MCF 10A (cell line): ENCODE measurements at regions not wholly inside any gene's neighbourhood (a gene's known extent, or its start where the extent isn't known, plus 50 kb on each side); places are given as distances from the start of the nearest gene placed in this dataset.

Experiments used
- BruUV-seq: library from RNA; stranded (reverse); fragments of 400-500 nt; replicated peaks from 2 replicates; lab custom pipeline; 2021; lab: Mats Ljungman, UMichigan
- CTCF ChIA-PET: fragments of 300-600 bp; sonication (Branson Sonifier 250); formaldehyde crosslinking; extraction: SDS; loops from one replicate; lab custom pipeline; 2021; ENCODE audit warnings: antibody characterized with exemption, inconsistent platforms; lab: Yijun Ruan, JAX
- POLR2A ChIA-PET: fragments of 300-600, 350-650 bp; sonication (Branson Sonifier 250); formaldehyde crosslinking; extraction: SDS; loops from one replicate; lab custom pipeline; 2020; ENCODE audit warnings: antibody characterized with exemption, inconsistent platforms; lab: Yijun Ruan, JAX
- DNase-seq: peaks from one replicate; pipeline ENCODE4 v3.0.0-alpha.2; 2018; ENCODE audit not compliant: unreplicated experiment
- H3K27ac Mint-ChIP-seq: one replicate; pipeline ENCODE4 v1.8.0; 2022; ENCODE audit warnings: mild to moderate bottlenecking, low read depth, mixed read lengths; ENCODE audit not compliant: unreplicated experiment
- H3K27me3 Mint-ChIP-seq: one replicate; pipeline ENCODE4 v1.8.0; 2022; ENCODE audit warnings: mixed read lengths; ENCODE audit not compliant: insufficient read depth, unreplicated experiment
- H3K36me3 Mint-ChIP-seq: one replicate; pipeline ENCODE4 v1.8.0; 2022; ENCODE audit warnings: mild to moderate bottlenecking, moderate library complexity, mixed read lengths; ENCODE audit not compliant: insufficient read depth, unreplicated experiment
- H3K4me1 Mint-ChIP-seq: one replicate; pipeline ENCODE4 v1.8.0; 2022; ENCODE audit warnings: mixed read lengths; ENCODE audit not compliant: insufficient read depth, unreplicated experiment
- H3K4me3 Mint-ChIP-seq: one replicate; pipeline ENCODE4 v1.8.0; 2022; ENCODE audit warnings: mild to moderate bottlenecking, moderate library complexity, mixed read lengths; ENCODE audit not compliant: unreplicated experiment
- H3K9me3 Mint-ChIP-seq: one replicate; pipeline ENCODE4 v1.8.0; 2022; ENCODE audit warnings: mixed read lengths; ENCODE audit not compliant: unreplicated experiment
- CTCF ChIP-seq: fragments of 200-600 bp; IDR thresholded peaks from one replicate; pipeline ENCODE4 v1.8.0; 2022; ENCODE audit warnings: antibody characterized with exemption, mild to moderate bottlenecking; ENCODE audit not compliant: unreplicated experiment
- intact Hi-C: fragments of 100-400 bp; cut with micrococcal nuclease; formaldehyde crosslinking; loops from 2 replicates; pipeline ENCODE4 v1.14.1; 2022

GRCh38 chr2:7180638-7181370 lies 263.6 kb downstream of the RNF144A start:
- H3K36me3 Mint-ChIP-seq = no peaks in the 10 kb centered on the region
- H3K27me3 Mint-ChIP-seq = no peaks in the 10 kb centered on the region
- intact Hi-C loops = no loop called here
- no peak for TF ChIP-seq CTCF
- peak; percentile 63 for DNase-seq
- POLR2A ChIA-PET = no interaction called here
- H3K4me3 Mint-ChIP-seq = no peak overlapping the region
- H3K9me3 Mint-ChIP-seq = no peaks in the 10 kb centered on the region
- BruUV-seq = no TSS peak
- CTCF ChIA-PET = interaction anchor here (0.6 to 0.9 kb wide), 3 partner anchors 112 to 262 kb away, joined by 3 to 5 read pairs (median 3); no protein-coding TSS in a partner anchor
- H3K27ac Mint-ChIP-seq = no peak overlapping the region
- H3K4me1 Mint-ChIP-seq = no peaks in the 10 kb centered on the region

DNA sequence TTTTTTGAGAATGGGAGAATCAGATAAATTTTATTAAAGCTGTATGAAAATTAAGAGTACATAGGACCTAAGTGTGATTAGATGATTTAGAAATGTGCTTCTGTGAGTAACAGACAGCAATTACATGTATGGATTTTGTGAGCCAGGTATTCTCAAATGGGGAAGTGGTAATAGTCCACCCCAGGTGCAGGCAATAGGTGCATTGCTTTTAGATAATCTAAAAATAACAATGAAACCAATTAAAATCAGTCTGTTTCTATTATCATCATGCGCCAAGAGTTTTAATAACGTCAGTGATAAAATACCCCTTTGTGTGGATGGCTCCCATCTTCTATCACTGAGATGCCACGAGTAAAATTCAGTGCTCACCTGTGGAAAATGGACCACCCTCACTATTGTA lies 265.3 kb downstream of the RNF144A start:
- no TSS peak for BruUV-seq
- intact Hi-C loops = no loop called here
- CTCF ChIA-PET = interaction anchor here (1.7 kb wide), 1 partner anchor 21 kb away, joined by 5 read pairs; no protein-coding TSS in a partner anchor

DNA sequence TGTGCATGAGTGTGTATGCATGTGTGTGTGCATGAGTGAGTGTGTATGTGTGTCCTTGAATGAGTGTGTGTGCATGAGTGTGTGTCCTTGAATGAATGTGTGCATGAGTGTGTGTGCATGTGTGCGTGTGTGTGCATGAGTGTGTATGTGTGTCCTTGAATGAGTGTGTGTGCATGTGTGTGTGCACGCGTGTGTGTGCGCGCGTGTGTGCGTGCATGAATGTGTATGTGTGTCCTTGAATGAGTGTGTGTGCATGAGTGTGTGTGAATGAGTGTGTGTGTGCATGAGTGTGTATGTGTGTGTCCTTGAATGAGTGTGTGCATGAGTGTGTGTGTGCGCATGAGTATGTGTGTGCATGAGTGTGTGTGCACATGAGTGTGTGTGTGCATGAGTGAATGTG lies 271.9 kb downstream of the RNF144A start:
- H3K4me1 Mint-ChIP-seq = peaks cover 10% of the 10 kb centered on the region

More for the DNA sequence above, 265.3 kb downstream of the RNF144A start:
- TF ChIP-seq CTCF = no peak
- no peaks in the 10 kb centered on the region for H3K27me3 Mint-ChIP-seq
- H3K27ac Mint-ChIP-seq = no peak overlapping the region
- no peaks in the 10 kb centered on the region for H3K36me3 Mint-ChIP-seq
- no peak overlapping the region for H3K4me3 Mint-ChIP-seq
- H3K9me3 Mint-ChIP-seq = no peaks in the 10 kb centered on the region
- no peaks in the 10 kb centered on the region for H3K4me1 Mint-ChIP-seq
- POLR2A ChIA-PET = no interaction called here
- DNase-seq = no peak

More for the DNA sequence above, 271.9 kb downstream of the RNF144A start:
- no peak overlapping the region for H3K4me3 Mint-ChIP-seq
- ChIA-PET POLR2A (no interaction called here), CTCF (no interaction called here)
- H3K36me3 Mint-ChIP-seq = no peaks in the 10 kb centered on the region
- intact Hi-C loops = no loop called here
- H3K9me3 Mint-ChIP-seq = no peaks in the 10 kb centered on the region
- no peak for DNase-seq
- no peak overlapping the region for H3K27ac Mint-ChIP-seq
- no TSS peak for BruUV-seq
- no peak for TF ChIP-seq CTCF
- H3K27me3 Mint-ChIP-seq = no peaks in the 10 kb centered on the region
